ENCODE measurements at regions not wholly inside any gene's neighbourhood (a gene's known extent, or its start where the extent isn't known, plus 50 kb on each side); places are given as distances from the start of the nearest gene placed in this dataset.

DNA sequence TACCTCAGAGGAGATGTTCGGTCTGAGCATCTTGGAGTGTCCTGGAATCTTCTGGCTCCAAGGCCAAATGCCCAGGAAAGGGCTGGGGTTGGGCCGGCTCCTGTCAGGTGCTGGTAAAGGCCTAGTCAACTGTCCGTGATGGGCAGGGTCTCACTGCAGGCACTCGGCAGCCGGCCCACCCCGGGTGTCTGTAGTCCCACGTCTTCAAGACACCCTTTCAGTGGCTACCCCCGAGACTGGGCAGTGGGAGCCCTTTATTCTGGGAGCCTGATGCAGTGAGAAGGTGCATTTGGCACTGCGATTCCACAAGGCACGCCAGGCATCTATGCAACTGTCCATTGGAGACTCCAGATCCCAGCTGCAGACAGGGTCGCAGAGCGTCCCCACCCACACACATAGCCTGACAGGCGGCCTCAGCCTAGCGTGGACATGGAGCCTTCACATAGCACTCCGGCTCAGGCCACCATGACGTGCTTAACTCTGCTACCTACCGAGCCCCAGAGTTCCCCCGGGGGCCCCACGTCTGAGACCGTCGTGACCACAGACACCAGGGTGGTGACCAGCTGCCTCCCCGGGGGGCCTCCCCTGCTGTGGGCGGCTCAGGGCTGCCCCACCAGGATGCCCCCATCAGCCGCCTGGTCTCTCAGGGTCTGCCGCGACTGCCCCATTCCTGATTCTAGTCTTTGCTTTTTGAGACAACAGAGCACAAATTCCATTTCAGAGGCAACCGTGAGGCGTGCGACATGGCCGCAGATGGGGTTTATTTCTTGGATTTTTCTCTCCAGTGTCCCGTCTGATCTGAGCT is 331.8 kb upstream of the SFSWAP start:
- no peak for DNase-seq
- Histone ChIP-seq H3K9me3 (no peaks in the 10 kb centered on the region), H3K4me1 (no peaks in the 10 kb centered on the region), H3K36me3 (replicated peaks in 1 of 2; ENCODE audit: insufficient read depth in 1 of 2, low read depth in 2 of 2) (no peaks in the 10 kb centered on the region), H3K27ac (no peak overlapping the region), H3K27me3 (no peaks in the 10 kb centered on the region), H3K4me3 (no peak overlapping the region)
- 64 to 69% methylated on average over 21 to 31 of the region's 31 CpGs for WGBS, 2 donors
- intact Hi-C loops (cut with DNase I), result no loop called here
- ATAC-seq, result no peak
- TF ChIP-seq, protein P1, sequence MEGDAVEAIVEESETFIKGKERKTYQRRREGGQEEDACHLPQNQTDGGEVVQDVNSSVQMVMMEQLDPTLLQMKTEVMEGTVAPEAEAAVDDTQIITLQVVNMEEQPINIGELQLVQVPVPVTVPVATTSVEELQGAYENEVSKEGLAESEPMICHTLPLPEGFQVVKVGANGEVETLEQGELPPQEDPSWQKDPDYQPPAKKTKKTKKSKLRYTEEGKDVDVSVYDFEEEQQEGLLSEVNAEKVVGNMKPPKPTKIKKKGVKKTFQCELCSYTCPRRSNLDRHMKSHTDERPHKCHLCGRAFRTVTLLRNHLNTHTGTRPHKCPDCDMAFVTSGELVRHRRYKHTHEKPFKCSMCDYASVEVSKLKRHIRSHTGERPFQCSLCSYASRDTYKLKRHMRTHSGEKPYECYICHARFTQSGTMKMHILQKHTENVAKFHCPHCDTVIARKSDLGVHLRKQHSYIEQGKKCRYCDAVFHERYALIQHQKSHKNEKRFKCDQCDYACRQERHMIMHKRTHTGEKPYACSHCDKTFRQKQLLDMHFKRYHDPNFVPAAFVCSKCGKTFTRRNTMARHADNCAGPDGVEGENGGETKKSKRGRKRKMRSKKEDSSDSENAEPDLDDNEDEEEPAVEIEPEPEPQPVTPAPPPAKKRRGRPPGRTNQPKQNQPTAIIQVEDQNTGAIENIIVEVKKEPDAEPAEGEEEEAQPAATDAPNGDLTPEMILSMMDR (IDR thresholded peaks at IDR 0.05), result no peak
- TF ChIP-seq POLR2A (IDR thresholded peaks at IDR 0.05), result no peak

DNA sequence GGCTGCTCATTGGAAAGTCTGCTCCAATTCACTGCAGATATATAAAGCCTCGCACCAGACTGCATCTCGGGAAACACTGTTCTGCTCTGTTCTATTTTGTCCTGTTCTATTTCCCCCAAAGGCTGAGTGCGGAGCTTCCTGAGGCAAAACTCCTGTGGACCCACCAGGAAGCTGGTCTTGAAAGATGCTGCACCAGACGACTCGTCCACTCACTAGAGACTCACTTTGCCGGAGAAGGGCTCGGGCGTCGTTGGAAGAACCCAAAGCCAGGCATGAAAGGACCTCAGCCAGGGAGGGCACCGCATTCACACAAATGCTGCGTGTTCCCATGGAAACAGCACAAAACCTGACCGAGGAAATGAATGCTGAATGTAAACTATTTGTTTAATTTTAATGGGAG is 331.2 kb upstream of the SFSWAP start:
- no peaks in the 10 kb centered on the region for H3K36me3 ChIP-seq (replicated peaks in 1 of 2; ENCODE audit: insufficient read depth in 1 of 2, low read depth in 2 of 2)
- DNase-seq (no peak), ATAC-seq (no peak)
- no peak overlapping the region for H3K4me3 ChIP-seq
- H3K4me1 ChIP-seq, result no peaks in the 10 kb centered on the region
- H3K27ac ChIP-seq, result no peak overlapping the region
- no peaks in the 10 kb centered on the region for H3K27me3 ChIP-seq
- no peaks in the 10 kb centered on the region for H3K9me3 ChIP-seq
- WGBS, 2 donors, result 35 to 42% methylated on average over 10 to 12 of the region's 12 CpGs
- TF ChIP-seq POLR2A (IDR thresholded peaks at IDR 0.05), result no peak
- TF ChIP-seq, protein P1 (IDR thresholded peaks at IDR 0.05), result no peak
- intact Hi-C loops (cut with DNase I), result no loop called here

DNA sequence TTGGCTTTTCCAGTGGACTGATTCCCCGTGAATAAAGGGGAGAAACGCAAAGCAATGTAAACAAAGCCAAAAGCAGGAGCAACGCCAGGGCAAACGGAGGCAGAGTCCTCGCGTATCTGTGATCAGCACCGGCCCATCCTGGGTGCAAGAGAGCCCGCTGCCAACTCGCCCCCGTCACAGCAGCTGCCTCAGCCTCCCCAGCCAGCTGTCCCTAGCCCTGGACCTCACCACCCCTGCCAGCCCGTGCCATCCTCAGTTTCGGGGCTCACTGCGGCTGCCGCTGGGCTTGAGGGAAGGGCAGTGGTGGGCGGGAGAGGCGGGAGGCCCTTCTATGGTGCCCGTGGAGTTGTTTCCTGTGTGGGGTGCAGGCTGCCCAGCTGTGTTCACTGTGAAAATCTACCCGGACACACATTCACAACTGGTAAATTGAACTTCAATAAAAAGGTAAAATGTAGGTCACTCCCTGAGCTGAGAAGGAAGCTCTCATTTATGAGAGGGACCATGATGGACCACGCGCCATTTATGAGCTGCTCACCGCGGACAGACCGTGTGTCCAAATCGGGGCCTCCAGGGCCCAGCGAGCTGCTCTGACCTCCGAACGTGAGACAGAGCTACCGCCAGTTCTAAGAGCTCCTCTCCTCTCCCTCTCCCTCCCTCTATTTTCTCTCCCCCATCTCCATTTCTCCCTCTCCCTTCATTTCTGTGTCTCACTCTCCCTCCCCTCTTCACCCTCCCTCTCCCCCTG is 330.5 kb upstream of the SFSWAP start:
- no peak for TF ChIP-seq POLR2A (IDR thresholded peaks at IDR 0.05)
- TF ChIP-seq, protein P1 (IDR thresholded peaks at IDR 0.05), result no peak
- DNase-seq (no peak), ATAC-seq (no peak)
- Histone ChIP-seq H3K4me3 (no peak overlapping the region), H3K9me3 (no peaks in the 10 kb centered on the region), H3K36me3 (replicated peaks in 1 of 2; ENCODE audit: insufficient read depth in 1 of 2, low read depth in 2 of 2) (no peaks in the 10 kb centered on the region), H3K27ac (no peak overlapping the region), H3K27me3 (no peaks in the 10 kb centered on the region), H3K4me1 (no peaks in the 10 kb centered on the region)
- WGBS, 2 donors, result 38 to 44% methylated on average over 22 to 26 of the region's 28 CpGs
- intact Hi-C loops (cut with DNase I), result no loop called here

DNA sequence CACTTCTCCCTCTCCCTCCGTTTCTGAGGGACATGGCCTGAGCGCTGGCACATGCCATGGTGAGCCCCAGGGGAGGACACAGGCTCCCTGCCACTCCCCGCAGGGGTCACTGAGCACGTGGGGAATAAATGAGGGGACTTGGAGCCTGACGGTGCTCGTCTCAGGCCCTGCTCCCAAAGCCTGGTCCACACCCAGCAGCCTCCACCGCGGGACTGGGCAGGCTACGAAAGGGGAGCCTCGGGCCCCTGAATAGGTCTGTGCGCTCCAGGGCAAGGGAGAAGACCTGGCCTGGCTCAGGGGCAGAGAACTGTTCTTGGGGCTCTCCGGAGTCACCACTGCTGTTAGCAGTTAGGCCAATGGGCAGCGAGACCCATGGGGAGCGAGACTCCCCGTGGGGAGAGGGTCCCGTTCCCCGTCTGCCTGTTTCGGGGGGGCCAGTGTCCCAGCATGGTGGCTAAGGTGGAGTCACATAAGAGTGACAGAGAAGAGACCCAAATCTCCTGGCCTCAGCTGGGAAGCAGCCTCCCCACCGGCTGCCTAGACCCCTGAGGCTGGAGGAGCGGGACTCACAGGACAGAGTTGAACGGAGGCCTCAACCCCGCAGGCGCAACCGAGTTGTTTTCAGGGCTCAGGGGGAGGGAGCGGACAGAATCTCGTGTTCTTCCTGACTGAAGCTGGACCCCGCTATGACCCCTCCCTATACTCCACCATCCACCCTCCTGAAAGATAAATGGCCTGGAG is 329.8 kb upstream of the SFSWAP start:
- H3K27me3 ChIP-seq, result no peaks in the 10 kb centered on the region
- no peak for TF ChIP-seq POLR2A (IDR thresholded peaks at IDR 0.05)
- TF ChIP-seq, protein P1 (IDR thresholded peaks at IDR 0.05), result no peak
- H3K9me3 ChIP-seq, result no peaks in the 10 kb centered on the region
- DNase-seq (no peak), ATAC-seq (no peak)
- intact Hi-C loops (cut with DNase I), result no loop called here
- H3K27ac ChIP-seq, result no peak overlapping the region
- H3K36me3 ChIP-seq (replicated peaks in 1 of 2; ENCODE audit: insufficient read depth in 1 of 2, low read depth in 2 of 2), result no peaks in the 10 kb centered on the region
- no peak overlapping the region for H3K4me3 ChIP-seq
- WGBS, 2 donors, result 28 to 47% methylated on average over 18 to 25 of the region's 27 CpGs
- no peaks in the 10 kb centered on the region for H3K4me1 ChIP-seq
